Heart left ventricle (tissue), 16 donors: ENCODE measurements at regions not wholly inside any gene's neighbourhood (a gene's known extent, or its start where the extent isn't known, plus 50 kb on each side); places are given as distances from the start of the nearest gene placed in this dataset.

Source experiments
- ATAC-seq, 4 donors: fragments of 200-7000 bp; cut with Tn5 transposase; one replicate each; pipeline ENCODE4 v1.9.1; 2020 to 2022; ENCODE audit warnings: moderate library complexity in 4 of 4, mild to moderate bottlenecking in 3 of 4, moderate number of reproducible peaks in 1 of 4
- DNase-seq, 5 donors: peaks; one replicate each; pipeline ENCODE4 v3.0.0-alpha.2; 2020
- H3K27ac ChIP-seq, 12 donors: fragments of 200-600 bp; sonication (generic) in 4 of 12; one replicate each; pipeline versions ENCODE4 v1.5.0 to v1.8.0; 2016 to 2022; ENCODE audit warnings: mild to moderate bottlenecking in 2 of 12
- H3K27me3 ChIP-seq, 9 donors: fragments of 200-600 bp; sonication (generic) in 2 of 9; one replicate each; pipeline versions ENCODE4 v1.5.1 to v1.8.0; 2016 to 2022; ENCODE audit warnings: mild to moderate bottlenecking in 3 of 9
- H3K36me3 ChIP-seq, 9 donors: fragments of 200-600 bp; sonication (generic) in 2 of 9; one replicate each; pipeline versions ENCODE4 v1.5.0 to v1.8.0; 2018 to 2022; ENCODE audit warnings: mild to moderate bottlenecking in 2 of 9
- H3K4me1 ChIP-seq, 12 donors: fragments of 200-600 bp; sonication (generic) in 4 of 12; one replicate each; pipeline versions ENCODE4 v1.5.0 to v1.8.0; 2016 to 2022; ENCODE audit warnings: mild to moderate bottlenecking in 3 of 12
- H3K4me3 ChIP-seq, 12 donors: fragments of 200-600 bp; sonication (generic) in 4 of 12; one replicate each; pipeline versions ENCODE4 v1.5.0 to v1.8.0; 2017 to 2022; ENCODE audit warnings: mild to moderate bottlenecking in 9 of 12, moderate library complexity in 4 of 12
- H3K9me3 ChIP-seq, 12 donors: fragments of 200-600 bp; sonication (generic) in 4 of 12; one replicate each; pipeline versions ENCODE4 v1.5.0 to v1.8.0; 2016 to 2022; ENCODE audit warnings: mild to moderate bottlenecking in 1 of 12
- POLR2A ChIP-seq, 2 donors: fragments of 450-650 bp; IDR thresholded peaks; one replicate each; pipeline ENCODE4 v1.6.1; 2017; ENCODE audit warnings: antibody characterized with exemption in 2 of 2, mild to moderate bottlenecking in 2 of 2, moderate library complexity in 2 of 2
- WGBS, 4 donors: extraction: QIAGEN DNeasy Blood & Tissue Kit in 2 of 4; methylation state at CpG; one replicate each; pipeline versions ENCODE4 v1.1.5 to v1.1.7; 2013 to 2018; 5-methylcytosine and 5-hydroxymethylcytosine counted together
- intact Hi-C, 10 donors: fragments of 100-400 bp; cut with DNase I; formaldehyde crosslinking; loops; one replicate each; pipeline versions ENCODE4 v1.11.1 to v1.14.2; 2022
- TF ChIP-seq, protein P1 (sequence below), 12 donors: fragments of 200-600 bp; sonication (generic) in 4 of 12; IDR thresholded peaks; one replicate each; pipeline versions ENCODE4 v1.5.0 to v1.8.0; 2018 to 2022; ENCODE audit warnings: antibody characterized with exemption in 12 of 12, mild to moderate bottlenecking in 5 of 12
- donor health status: ischemic (EF 13 %, LVEDD 7.1; RV severe dilation, severe dysfunction).
- donor health status: healthy with polysubstance abuse.
- donor health status: DM: no; HTN: yes; CAD: no.
- donor health status: DM: no; HTN: no; CAD: no.
- donor health status: ischemic (EF 25% LVEDD 6.9; RV normal size, moderate dysfunction).
- donor health status: ischemic (EF 25% LVEDD 5.7; RV mildly dilated, moderate dysfunction).
- donor health status: healthy.
- donor health status: DM: yes; HTN: yes; CAD: no.
- donor health status: ischemic (EF 35%, LVEDD 5.7; RV mildly dilated, moderate dysfunction).
- donor health status: nonischemic (EF 11% LVEDD 7.7; RV severe dilation, severe dysfunction).
- donor health status: DM: yes; HTN: yes; CAD: no.
- donor health status: PGD.
- donor health status: ischemic (EF 29% LVEDD 5.4; RV normal size, mild dysfunction).
- donor health status: nonischemic (EF 23%, LVEDD 6.1; RV moderate dilation, normal function).

DNA sequence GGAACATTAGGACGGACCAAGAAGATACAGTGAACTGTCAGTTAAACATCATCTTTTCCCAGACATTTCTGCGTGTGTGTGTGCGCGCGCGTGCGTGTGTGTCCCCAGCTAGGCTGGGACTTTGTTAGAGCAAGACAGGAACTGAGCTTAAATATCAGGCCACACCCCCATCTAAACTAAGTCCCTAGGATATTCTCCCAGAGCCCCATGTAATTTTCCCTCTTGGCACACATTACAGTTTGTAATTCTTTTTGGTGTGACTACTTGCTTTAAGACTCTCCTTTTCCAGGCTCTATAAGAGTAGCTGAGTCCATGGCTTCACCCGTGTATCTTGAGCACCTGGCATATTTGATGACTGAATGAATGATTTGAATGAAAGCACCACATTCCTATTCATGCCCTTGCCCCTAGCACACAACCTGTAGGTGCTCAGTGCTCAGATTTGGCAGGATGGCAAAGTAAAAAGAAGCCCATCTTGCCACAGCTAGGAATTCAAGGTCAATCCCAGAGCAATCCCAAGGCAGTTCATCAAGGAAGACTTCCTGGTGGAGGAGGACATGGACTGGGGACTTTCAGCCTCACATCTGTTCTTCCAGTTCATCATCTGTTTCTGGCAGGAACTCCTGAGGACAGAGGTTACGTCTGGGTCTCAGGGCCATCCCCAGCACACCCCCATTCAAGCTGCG is 69.2 kb downstream of the MRPL14 start:
- intact Hi-C loops = no loop called here
- Histone ChIP-seq H3K4me3 (peak overlapping the region in 1 of 12 donors; percentile 8), H3K9me3 (peaks cover 0 to 5% (median 0%) of the 10 kb centered on the region in 12 donors), H3K27ac (peak overlapping the region in 11 of 12 donors; percentile 1 to 93 (median 77)), H3K27me3 (no peaks in the 10 kb centered on the region), H3K36me3 (no peaks in the 10 kb centered on the region), H3K4me1 (peaks cover 7 to 87% (median 56%) of the 10 kb centered on the region in 12 donors)
- DNase-seq = no peak
- TF ChIP-seq POLR2A (IDR thresholded peaks at IDR 0.05) = no peak
- TF ChIP-seq, protein P1, sequence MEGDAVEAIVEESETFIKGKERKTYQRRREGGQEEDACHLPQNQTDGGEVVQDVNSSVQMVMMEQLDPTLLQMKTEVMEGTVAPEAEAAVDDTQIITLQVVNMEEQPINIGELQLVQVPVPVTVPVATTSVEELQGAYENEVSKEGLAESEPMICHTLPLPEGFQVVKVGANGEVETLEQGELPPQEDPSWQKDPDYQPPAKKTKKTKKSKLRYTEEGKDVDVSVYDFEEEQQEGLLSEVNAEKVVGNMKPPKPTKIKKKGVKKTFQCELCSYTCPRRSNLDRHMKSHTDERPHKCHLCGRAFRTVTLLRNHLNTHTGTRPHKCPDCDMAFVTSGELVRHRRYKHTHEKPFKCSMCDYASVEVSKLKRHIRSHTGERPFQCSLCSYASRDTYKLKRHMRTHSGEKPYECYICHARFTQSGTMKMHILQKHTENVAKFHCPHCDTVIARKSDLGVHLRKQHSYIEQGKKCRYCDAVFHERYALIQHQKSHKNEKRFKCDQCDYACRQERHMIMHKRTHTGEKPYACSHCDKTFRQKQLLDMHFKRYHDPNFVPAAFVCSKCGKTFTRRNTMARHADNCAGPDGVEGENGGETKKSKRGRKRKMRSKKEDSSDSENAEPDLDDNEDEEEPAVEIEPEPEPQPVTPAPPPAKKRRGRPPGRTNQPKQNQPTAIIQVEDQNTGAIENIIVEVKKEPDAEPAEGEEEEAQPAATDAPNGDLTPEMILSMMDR (IDR thresholded peaks at IDR 0.05) = no peak
- ATAC-seq = no peak
- WGBS, 4 donors = 69 to 74% (median 71%) methylated on average over 10 of the region's 10 CpGs

DNA sequence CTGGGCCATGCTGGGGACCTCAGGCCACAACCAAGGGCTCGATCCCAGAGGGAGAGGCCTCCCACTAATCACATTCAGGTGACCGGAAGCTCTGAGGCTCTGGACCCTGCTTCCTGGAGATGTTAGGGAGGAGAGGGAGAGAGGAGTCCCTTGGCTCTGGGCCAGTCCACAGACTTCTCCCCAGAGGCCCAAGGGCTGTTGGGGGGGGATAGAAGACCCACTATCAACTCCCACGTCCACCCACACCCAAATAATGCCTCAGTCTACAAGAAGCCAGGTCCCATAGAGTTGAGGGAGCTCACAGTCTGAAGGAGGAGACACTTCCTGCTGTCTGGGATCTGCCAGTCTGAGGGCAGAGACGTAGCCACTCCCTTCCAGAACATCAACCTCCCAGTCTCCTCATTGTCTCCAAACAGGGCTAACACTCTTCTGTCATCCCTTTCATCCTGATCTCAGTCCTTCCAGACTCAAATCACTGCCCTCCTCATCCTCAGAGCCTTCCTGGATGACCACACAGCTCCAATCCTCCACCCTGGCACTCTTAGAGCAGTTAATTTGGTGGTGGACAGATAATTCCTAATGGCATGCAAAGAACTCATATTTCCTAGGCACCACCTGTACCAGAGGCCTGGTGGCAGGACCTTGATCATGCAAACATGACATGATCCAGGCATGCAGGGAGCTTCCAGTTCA is 69.9 kb downstream of the MRPL14 start:
- DNase-seq (peak in 1 of 5 donors; percentile 39), ATAC-seq (no peak)
- Histone ChIP-seq H3K27ac (peak overlapping the region in 10 of 12 donors; percentile 1 to 93 (median 79)), H3K9me3 (peaks cover 0 to 5% (median 0%) of the 10 kb centered on the region in 12 donors), H3K4me3 (no peak overlapping the region), H3K36me3 (no peaks in the 10 kb centered on the region), H3K27me3 (no peaks in the 10 kb centered on the region), H3K4me1 (peaks cover 7 to 87% (median 58%) of the 10 kb centered on the region in 12 donors)
- no peak for TF ChIP-seq POLR2A (IDR thresholded peaks at IDR 0.05)
- TF ChIP-seq, protein P1 (IDR thresholded peaks at IDR 0.05) = no peak
- 44 to 59% (median 52%) methylated on average over 4 of the region's 4 CpGs for WGBS, 4 donors
- intact Hi-C loops = no loop called here

DNA sequence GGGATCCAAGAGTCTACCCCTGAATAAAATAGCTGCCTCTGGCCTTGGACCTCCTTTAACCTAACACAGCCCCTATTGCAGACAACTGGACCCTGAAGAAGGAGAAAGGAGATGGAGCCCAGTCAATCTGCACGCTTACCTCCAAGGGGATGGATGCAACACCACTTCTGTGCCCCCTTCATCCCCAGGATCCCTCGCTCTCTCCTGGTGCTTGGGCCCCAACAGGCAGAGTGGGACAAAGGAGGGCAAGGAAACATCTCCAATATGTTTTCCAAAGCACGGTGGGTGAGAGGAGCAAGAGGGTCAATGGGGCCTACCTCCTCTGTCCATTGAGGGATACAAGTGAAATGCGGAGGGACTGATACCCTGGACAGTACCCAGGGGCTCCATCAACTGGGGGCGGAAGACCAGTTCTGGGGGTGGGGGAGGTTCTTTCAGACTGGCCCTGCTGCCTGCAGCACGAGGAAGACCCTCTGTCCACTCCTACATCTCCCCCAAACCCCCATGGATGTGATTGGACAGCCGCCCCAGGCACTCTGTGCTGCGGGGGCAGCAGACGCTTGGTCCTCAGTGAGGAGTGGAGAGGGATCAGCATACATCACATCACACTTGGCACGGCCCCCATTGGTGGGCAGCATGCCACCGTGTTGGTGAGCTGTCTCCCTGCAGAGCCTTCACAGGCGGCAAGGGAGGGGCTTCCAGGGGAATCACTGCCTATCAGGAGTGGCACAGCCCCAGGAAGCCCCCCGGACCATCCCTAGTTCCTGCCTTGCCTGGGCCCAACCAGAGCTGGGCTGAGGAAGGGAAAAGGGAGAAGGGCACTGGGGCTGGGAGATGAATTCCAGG is 70.6 kb downstream of the MRPL14 start:
- H3K27ac ChIP-seq = peak overlapping the region in 8 of 12 donors; percentile 3 to 93 (median 82)

More for the DNA sequence above, 70.6 kb downstream of the MRPL14 start:
- intact Hi-C loops = no loop called here
- Histone ChIP-seq H3K36me3 (no peaks in the 10 kb centered on the region), H3K4me3 (no peak overlapping the region), H3K4me1 (peaks cover 7 to 87% (median 56%) of the 10 kb centered on the region in 12 donors), H3K9me3 (peaks cover 0 to 5% (median 0%) of the 10 kb centered on the region in 12 donors), H3K27me3 (no peaks in the 10 kb centered on the region)
- DNase-seq = peak; percentile 70 to 87 (median 81)
- WGBS, 4 donors = 53 to 67% (median 56%) methylated on average over 10 to 13 of the region's 13 CpGs
- TF ChIP-seq, protein P1 (IDR thresholded peaks at IDR 0.05) = no peak
- no peak for TF ChIP-seq POLR2A (IDR thresholded peaks at IDR 0.05)
- ATAC-seq = peak in 2 of 4 donors; percentile 2 to 17
